Endodermal cell (in vitro differentiated cells): ENCODE measurements at regions not wholly inside any gene's neighbourhood (a gene's known extent, or its start where the extent isn't known, plus 50 kb on each side); places are given as distances from the start of the nearest gene placed in this dataset.
A peak's percentile ranks its signal among the peaks of the same experiment; 100 is the strongest.

Source experiments
- DNase-seq: peaks from one replicate; pipeline ENCODE4 v3.0.0-alpha.2; 2017
- H3K27ac ChIP-seq: 2 replicates; pipeline ENCODE4 v1.5.1; 2013; ENCODE audit warnings: mild to moderate bottlenecking, low read depth, low read length, moderate library complexity
- H3K27me3 ChIP-seq: 2 replicates; pipeline ENCODE4 v1.6.1; 2013; ENCODE audit warnings: mild to moderate bottlenecking, low read length, moderate library complexity; ENCODE audit not compliant: insufficient read depth, control insufficient read depth, poor library complexity, severe bottlenecking
- H3K36me3 ChIP-seq: 2 replicates; pipeline ENCODE4 v1.7.0; 2013; ENCODE audit warnings: mild to moderate bottlenecking, low read length, moderate library complexity; ENCODE audit not compliant: control insufficient read depth, insufficient read depth
- H3K4me1 ChIP-seq: one replicate; pipeline ENCODE4 v1.7.0; 2013; ENCODE audit warnings: low read length; ENCODE audit not compliant: control insufficient read depth, insufficient read depth
- H3K4me3 ChIP-seq: 2 replicates; pipeline ENCODE4 v1.5.1; 2013; ENCODE audit warnings: mild to moderate bottlenecking, low read length, moderate library complexity
- H3K9ac ChIP-seq: 2 replicates; pipeline ENCODE4 v1.6.1; 2013; ENCODE audit warnings: mild to moderate bottlenecking, low read length, moderate library complexity; ENCODE audit not compliant: poor library complexity, severe bottlenecking; ENCODE audit errors: extremely low read depth
- H3K9me3 ChIP-seq: 2 replicates; pipeline ENCODE4 v1.6.1; 2013; ENCODE audit warnings: mild to moderate bottlenecking, low read length, moderate library complexity; ENCODE audit not compliant: control insufficient read depth
- H3K27ac Mint-ChIP-seq: 2 replicates; pipeline ENCODE4 v1.8.0; 2020; ENCODE audit warnings: mixed read lengths
- H3K27me3 Mint-ChIP-seq: 2 replicates; pipeline ENCODE4 v1.8.0; 2021; ENCODE audit warnings: mild to moderate bottlenecking, mixed read lengths; ENCODE audit not compliant: insufficient read depth
- H3K36me3 Mint-ChIP-seq: 2 replicates; pipeline ENCODE4 v1.8.0; 2020; ENCODE audit warnings: low read depth, mixed read lengths
- H3K4me1 Mint-ChIP-seq: 2 replicates; pipeline ENCODE4 v1.8.0; 2020; ENCODE audit warnings: mixed read lengths
- H3K4me3 Mint-ChIP-seq: 2 replicates; pipeline ENCODE4 v1.8.0; 2020; ENCODE audit warnings: mild to moderate bottlenecking, moderate library complexity, mixed read lengths
- H3K9me3 Mint-ChIP-seq: 2 replicates; pipeline ENCODE4 v1.8.0; 2020; ENCODE audit warnings: mild to moderate bottlenecking, mixed read lengths
- CTCF ChIP-seq: fragments of 200-600 bp; sonication (generic); conservative IDR thresholded peaks from 2 replicates; pipeline ENCODE4 v1.5.0; 2021; ENCODE audit warnings: antibody characterized with exemption, mild to moderate bottlenecking
- WGBS, 2 experiments: methylation state at CpG; one replicate each; pipeline versions ENCODE4 v1.1.5 to v1.1.7; 2013; ENCODE audit warnings: missing lambda C conversion rate in 2 of 2, mixed read lengths in 1 of 2; ENCODE audit not compliant: insufficient coverage in 1 of 2, insufficient read length in 1 of 2; 5-methylcytosine and 5-hydroxymethylcytosine counted together

- peaks cover 26% of the 10 kb centered on the region for H3K4me1 Mint-ChIP-seq
- peak overlapping the region; percentile 19 for H3K4me3 ChIP-seq
- no peaks in the 10 kb centered on the region for H3K27me3 ChIP-seq
- DNase-seq: no peak
- no peaks in the 10 kb centered on the region for H3K36me3 Mint-ChIP-seq
- H3K36me3 ChIP-seq: no peaks in the 10 kb centered on the region
- peaks cover 18% of the 10 kb centered on the region for H3K9me3 ChIP-seq
- peak overlapping the region; percentile 48 for H3K9ac ChIP-seq
- no peak for TF ChIP-seq CTCF
- H3K4me3 Mint-ChIP-seq: no peak overlapping the region
- peaks cover 6% of the 10 kb centered on the region for H3K9me3 Mint-ChIP-seq
- 90% methylated on average over 1 of the region's 1 CpG; no CpG with 5 or more reads in 1 of the 2 experiments for WGBS, 2 experiments
- H3K27ac ChIP-seq: no peak overlapping the region
- peaks cover 18% of the 10 kb centered on the region for H3K4me1 ChIP-seq
- no peak overlapping the region for H3K27ac Mint-ChIP-seq
- H3K27me3 Mint-ChIP-seq: peaks cover 3% of the 10 kb centered on the region
Observed at GRCh38 chr19:31519908-31520307, 170.7 kb upstream of the TSHZ3 start.

DNA sequence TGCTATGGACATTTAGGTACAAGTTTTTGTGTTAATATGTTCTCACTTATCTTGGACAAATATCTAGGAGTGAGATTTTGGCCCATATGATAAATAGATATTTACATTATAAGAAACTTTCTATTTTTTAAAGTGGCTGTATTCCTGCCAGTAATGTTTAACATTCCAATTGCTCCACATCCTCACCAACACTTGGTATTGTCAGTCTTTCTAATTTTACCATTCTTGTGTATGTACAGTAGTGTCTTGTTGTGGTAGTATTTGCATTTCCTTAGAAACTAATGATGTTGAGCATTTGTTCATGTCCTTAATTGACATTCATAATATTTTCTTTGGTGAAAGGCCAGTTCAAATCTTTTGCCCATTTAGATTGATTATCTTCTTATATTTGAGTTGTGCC, 171.4 kb upstream of the TSHZ3 start:
- Histone ChIP-seq H3K36me3 (no peaks in the 10 kb centered on the region), H3K4me1 (peaks cover 18% of the 10 kb centered on the region), H3K4me3 (peak overlapping the region; percentile 58), H3K27me3 (no peaks in the 10 kb centered on the region), H3K9ac (no peak overlapping the region), H3K9me3 (peaks cover 22% of the 10 kb centered on the region), H3K27ac (no peak overlapping the region)
- no peak for TF ChIP-seq CTCF
- Mint-ChIP-seq H3K4me1 (peaks cover 26% of the 10 kb centered on the region), H3K4me3 (no peak overlapping the region), H3K9me3 (peaks cover 9% of the 10 kb centered on the region), H3K27me3 (peaks cover 3% of the 10 kb centered on the region), H3K27ac (no peak overlapping the region), H3K36me3 (no peaks in the 10 kb centered on the region)
- DNase-seq: no peak

DNA sequence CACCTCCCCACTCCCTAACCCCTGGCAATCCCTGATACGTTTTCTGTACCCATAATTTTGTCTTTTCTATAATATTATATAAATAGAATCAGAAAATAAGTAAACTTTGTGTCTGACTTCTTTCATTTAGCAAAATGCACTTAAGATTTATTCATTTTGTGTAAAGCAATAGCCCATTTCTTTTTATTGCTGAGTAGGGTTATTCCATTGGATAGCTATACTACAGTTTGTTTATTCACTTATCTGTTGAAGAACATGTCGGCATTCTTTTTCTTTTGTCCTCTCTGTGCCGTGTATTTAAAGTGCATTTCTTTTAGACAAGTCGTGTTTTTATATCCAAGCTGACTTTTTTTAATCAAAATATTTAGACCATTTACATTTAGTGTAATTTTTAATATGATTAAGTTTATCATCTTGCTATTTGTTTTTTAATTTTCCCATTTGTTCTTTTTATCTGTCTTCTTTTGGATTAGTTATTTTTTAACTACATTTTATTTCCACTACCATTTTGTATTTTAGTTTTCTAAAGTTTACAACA, 176.4 kb upstream of the TSHZ3 start:
- H3K27ac ChIP-seq: no peak overlapping the region
- H3K36me3 ChIP-seq: no peaks in the 10 kb centered on the region
- peaks cover 25% of the 10 kb centered on the region for H3K9me3 ChIP-seq
- no peaks in the 10 kb centered on the region for H3K36me3 Mint-ChIP-seq
- no peaks in the 10 kb centered on the region for H3K27me3 ChIP-seq
- no peak overlapping the region for H3K4me3 Mint-ChIP-seq
- no peaks in the 10 kb centered on the region for H3K27me3 Mint-ChIP-seq
- no peak overlapping the region for H3K4me3 ChIP-seq
- no peak for DNase-seq
- peaks cover 13% of the 10 kb centered on the region for H3K9me3 Mint-ChIP-seq
- H3K4me1 Mint-ChIP-seq: no peaks in the 10 kb centered on the region
- H3K27ac Mint-ChIP-seq: no peak overlapping the region
- WGBS, 2 experiments: 80 to 93% methylated on average over 1 to 3 of the region's 4 CpGs
- no peak for TF ChIP-seq CTCF
- H3K4me1 ChIP-seq: no peaks in the 10 kb centered on the region
- H3K9ac ChIP-seq: no peak overlapping the region
